ENCODE measurements at regions not wholly inside any gene's neighbourhood (a gene's known extent, or its start where the extent isn't known, plus 50 kb on each side); places are given as distances from the start of the nearest gene placed in this dataset.
"Not testable (repeated sequence)": the region's sequence is repeated elsewhere in the genome, so short reads cannot be mapped to it uniquely, and the experiment has no call there.

GRCh38 chr13:33676045-33676989 is 141.6 kb upstream of the RFC3 start:
- DNase-seq = no peak

DNA sequence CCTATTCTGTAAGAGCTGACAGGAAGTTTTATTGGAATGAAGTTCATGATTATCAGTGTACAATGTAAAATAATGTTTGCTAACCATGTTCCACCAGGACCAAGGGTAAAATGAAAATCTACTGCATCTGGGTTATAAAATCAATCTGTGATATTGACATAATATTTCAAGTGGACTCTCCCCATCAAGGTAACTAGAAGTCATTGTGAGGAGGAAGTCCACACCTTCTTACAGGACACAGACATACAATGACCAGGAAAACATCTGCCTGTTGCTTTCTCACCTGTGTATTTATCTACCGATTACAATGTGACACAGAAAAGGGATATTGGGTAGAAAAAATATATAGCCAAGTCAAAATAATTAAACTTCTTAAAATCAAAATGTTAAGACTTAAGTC is 140.7 kb upstream of the RFC3 start:
- no peak for DNase-seq

- no peak for DNase-seq
Observed at GRCh38 chr13:33678084-33678483, 139.9 kb upstream of the RFC3 start.

DNA sequence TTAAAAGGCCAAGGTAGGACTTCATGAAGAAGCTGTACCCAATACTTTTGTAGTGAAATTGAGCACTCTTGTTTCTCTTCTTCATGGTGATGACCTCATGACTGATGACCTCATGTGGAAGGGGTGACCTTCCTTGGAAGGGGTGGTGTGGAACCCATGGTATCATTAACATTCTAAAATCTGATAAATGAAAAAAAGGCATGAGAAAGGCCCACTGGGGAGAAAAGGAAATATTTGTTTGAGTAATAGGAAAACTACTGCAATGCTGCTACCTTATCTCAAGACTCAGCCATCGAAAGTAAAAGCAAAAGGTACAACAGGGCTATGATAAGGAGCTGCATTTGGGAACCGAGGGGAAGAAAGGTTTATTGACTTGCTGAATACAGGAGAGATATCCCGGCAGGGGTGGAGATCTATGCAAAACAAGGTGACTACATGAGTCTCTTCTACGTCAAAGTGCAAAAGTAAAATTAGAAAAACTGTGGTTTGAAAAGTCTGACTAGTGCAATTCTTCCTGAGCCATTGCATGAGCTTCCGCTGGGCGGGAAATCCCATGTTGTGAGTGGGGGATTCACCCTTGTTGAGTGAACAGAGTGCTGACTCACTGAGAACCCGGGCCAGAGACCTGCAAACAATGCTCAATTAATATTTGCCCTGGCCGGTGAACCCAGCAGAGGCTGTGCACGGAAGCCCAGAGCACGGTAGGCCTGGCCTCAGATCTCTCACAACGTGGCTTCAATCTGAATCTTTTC is 138.9 kb upstream of the RFC3 start:
- no peak for DNase-seq

DNA sequence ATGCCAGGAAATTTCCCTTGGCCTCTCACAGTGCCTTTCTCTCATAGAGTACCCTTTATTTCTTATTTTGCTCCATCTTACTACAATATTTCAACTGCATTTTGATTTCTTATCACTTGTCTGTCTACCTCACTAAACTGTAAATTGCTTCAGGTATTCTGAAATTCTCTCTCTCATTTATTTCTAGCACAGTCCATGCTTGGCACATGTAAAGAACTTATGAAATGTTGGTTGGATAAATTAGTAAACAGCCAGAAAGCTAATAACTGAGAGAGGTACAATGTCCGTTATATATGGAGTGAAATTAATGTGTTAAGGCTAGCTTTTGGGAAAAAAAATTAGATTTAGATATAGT is 138.3 kb upstream of the RFC3 start:
- no peak for DNase-seq

- no peak for DNase-seq
Observed at GRCh38 chr13:33682020-33682564, 135.9 kb upstream of the RFC3 start.

GRCh38 chr13:33682646-33683045 is 135.3 kb upstream of the RFC3 start:
- not testable (repeated sequence) for DNase-seq

DNA sequence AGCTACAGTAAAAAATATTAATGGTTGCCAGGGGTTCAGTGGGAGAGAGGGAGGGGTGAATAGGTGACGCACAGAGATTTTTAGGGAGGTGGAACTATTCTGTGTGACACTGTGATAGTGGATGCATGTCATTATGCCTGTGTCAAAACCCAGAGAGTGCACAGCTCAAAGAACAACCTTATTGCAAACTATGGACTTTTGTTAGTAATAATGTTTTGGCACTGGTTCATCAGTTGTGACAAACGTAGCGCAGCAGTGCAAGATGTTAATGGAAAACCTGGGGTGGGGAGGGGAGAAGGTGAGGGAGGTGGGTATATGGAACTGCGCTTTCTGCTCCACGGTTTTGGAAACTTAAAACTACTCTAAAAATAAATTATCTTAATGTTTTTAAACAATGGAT is 134.6 kb upstream of the RFC3 start:
- no peak for DNase-seq

- no peak for DNase-seq
Observed at GRCh38 chr13:33684874-33685273, 133.1 kb upstream of the RFC3 start.

DNA sequence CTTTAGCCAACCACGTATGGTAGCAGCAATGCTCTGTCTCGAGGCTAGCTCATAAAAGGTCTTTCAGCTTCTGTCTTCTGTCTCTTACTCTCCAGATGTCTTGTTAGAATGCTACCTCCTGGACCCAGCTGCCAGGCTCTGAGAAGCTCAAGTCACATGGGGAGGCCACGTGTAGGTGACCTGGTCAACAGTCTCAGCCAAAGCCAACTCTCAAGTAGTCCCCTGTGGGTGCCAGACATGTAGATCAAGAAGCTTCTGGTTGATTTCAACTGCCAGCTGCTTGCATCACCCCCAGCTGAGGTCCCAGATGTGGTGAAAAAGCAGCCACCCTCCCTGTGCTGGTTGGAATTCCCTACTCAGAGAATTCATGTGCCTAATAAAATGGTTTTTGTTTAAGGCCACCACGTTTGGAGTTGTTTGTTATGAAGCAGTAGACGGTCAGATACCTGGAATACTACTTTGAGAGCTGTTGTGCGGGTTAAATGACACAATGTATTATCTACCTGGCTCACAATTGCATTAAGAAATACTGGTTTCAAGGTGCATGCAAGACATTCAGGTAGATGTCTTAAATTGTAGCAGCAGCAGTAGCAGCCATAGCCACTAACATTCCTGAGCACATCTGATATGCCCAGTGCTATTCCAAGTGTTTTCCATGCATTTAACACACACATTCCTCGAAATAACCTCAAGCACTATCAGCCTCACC is 131.0 kb upstream of the RFC3 start:
- DNase-seq = no peak

- DNase-seq = no peak
Observed at GRCh38 chr13:33690354-33690753, 127.6 kb upstream of the RFC3 start.

- DNase-seq = no peak
Observed at GRCh38 chr13:33691980-33692379, 126.0 kb upstream of the RFC3 start.

DNA sequence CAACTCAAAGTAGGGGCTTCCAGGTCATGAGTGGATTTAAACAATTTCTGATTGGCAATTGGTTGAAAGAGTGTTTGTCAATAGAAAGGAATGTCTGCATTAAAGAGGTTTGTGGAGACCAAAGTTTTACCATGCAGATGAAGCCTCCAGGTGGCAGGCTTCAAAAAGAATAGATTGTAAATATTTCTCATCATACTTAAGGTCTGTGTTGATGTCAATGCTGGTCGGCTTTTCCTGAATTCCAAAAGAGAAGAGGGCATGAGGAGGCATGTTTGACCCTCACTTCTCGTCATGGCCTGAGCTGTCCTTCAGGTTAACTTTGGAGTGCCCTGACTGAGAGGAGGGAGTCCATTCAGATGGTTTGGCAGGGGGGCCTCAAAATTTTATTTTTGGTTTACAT is 125.4 kb upstream of the RFC3 start:
- no peak for DNase-seq

- DNase-seq = no peak
Observed at GRCh38 chr13:33694546-33694945, 123.4 kb upstream of the RFC3 start.

- no peak for DNase-seq
Observed at GRCh38 chr13:33696530-33696929, 121.4 kb upstream of the RFC3 start.

DNA sequence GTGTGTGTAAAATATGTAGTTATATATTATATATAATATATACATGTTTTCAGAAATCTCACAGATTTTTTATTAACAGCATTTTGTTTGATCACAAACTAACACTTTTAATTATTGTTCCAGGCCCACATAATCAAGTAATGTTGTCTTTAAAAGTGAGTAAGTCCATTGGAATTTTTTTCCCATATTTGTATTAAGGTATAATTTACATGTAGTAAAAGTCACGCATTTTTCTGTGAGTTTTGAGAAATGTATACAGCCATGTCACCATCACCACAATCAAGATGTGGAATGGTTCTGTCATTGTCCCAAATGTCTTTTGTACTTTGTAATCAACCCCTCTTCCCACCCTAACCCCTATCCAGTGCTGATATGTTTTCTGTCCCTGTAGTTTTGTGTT is 120.0 kb upstream of the RFC3 start:
- no peak for DNase-seq

DNA sequence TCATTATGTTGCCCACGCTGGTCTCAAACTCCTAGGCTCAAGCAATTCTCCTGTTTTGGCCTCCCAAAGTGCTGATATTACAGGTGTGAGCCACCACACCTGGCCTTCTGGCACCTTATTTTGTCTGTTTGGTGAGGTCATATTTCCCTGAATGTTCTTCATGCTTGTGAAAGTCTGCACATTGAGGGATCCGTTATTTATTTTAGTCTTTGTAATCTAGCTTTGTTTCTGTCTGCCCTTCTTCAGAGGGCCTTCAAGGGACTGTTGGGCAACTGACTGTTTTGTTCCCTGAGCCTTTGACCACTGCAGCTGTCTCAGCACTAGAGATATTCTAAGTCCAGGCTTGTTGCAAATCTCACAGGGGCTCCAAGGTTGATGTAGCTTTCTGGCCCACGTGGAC is 110.5 kb upstream of the RFC3 start:
- DNase-seq = no peak

DNA sequence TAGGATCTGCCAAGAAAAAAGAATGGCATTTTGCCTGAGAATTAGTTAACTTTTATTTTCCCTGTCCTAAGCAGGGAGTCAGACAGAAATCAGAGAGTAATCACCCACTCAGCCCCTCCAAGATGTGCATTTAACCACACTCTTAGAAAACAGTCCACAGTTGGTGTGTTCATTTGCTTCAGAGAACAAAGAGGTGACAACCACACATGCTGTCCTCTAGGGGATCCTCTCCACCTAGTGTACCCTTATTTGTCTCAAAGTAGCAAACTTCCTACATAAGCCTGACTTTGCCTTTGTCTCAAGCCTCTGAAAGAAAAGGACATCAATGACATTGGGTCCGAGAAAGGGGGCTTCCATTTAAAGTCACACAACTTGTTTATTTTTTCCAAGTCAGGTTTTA is 107.0 kb upstream of the RFC3 start:
- no peak for DNase-seq

GRCh38 chr13:33711436-33711835 is 106.5 kb upstream of the RFC3 start:
- DNase-seq = no peak

- no peak for DNase-seq
Observed at GRCh38 chr13:33717775-33718174, 100.2 kb upstream of the RFC3 start.

DNA sequence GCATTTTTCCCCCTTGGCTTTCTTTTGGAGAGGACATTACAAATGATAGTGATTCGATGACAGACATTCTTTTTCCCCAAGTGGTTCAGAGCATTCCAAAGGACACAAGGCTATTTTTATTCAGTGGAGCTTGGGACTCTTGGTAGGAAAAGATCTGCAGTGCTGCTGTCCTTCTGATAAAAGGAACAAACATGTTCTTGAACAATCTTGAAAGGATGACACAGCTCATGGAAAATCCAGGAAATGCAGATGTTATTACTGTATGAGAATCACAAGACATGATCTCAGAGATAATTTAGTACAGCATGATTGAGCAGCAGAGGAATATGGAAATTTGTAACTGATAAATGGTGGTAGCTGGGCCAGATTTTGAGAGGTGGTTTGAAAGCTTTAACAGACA is 96.2 kb upstream of the RFC3 start:
- no peak for DNase-seq

DNA sequence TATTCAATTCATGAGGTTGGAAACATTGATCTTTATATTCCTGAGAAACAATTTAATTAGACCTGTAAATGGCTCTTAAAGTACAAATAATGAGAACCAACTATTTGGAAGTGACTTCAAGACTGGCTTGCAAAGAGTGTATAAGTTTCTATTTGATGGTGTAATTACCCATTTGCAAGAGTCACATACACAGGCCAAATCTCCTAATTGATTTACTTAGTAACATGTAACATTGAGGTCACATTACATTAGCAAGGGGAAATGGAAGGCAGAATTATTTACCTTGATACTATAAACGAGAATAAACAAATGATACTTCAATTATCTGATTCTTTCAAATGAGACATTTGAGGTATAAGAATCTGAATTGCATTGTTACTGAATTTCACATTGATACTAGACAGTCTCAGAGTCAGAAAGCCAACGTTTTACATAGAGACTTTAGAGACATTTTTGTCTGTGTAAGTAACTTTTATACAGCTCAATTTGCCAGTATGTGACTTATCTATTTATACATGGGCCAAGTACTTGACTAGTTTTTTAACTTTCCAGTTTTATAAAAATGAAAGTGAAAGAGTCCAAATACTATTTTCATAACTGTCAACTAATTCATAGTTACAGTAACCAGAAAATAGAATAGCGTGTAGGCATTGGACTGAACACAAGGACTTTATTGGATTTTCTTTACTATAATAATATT is 95.6 kb upstream of the RFC3 start:
- DNase-seq = no peak

- DNase-seq = no peak
Observed at GRCh38 chr13:33723365-33723764, 94.6 kb upstream of the RFC3 start.

Measured in cerebellar nuclear complex (tissue), 1 donor.